ENCODE measurements at regions not wholly inside any gene's neighbourhood (a gene's known extent, or its start where the extent isn't known, plus 50 kb on each side); places are given as distances from the start of the nearest gene placed in this dataset.

- no peak overlapping the region for H3K4me3 Mint-ChIP-seq
- no peak for ATAC-seq (replicated peaks)
Observed at GRCh38 chr3:190213727-190214126, 93.0 kb upstream of the P3H2 start.

DNA sequence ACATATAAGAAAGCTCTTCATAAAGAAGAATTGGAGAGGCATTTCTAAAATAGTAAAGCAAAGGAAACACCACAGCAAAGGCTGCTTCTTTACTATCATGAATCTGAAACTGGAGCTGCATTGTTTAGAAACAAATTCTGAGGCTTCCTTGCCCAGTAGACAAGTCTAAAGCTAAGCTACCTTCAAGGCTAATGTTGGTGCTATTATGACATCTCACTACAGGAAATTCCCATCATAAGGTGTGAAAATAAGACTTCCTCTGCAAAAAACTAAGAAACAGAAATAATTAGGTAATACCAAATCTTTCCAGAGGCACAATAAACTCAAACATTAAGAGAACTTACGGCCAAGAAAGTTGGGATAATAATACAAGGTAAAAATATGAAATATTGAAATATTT lies 89.9 kb upstream of the P3H2 start:
- H3K27me3 Mint-ChIP-seq: no peaks in the 10 kb centered on the region
- ATAC-seq (replicated peaks): peak; percentile 33
- no peaks in the 10 kb centered on the region for H3K36me3 Mint-ChIP-seq (ENCODE audit: insufficient read depth)
- DNase-seq: no peak
- H3K9me3 Mint-ChIP-seq: no peaks in the 10 kb centered on the region
- no peak overlapping the region for H3K4me3 Mint-ChIP-seq
- no peaks in the 10 kb centered on the region for H3K4me1 Mint-ChIP-seq (ENCODE audit: low read depth in 2 of 2)
- no peak overlapping the region for H3K27ac Mint-ChIP-seq

More at GRCh38 chr3:190213727-190214126, 93.0 kb upstream of the P3H2 start:
- Mint-ChIP-seq H3K4me1 (ENCODE audit: low read depth in 2 of 2) (no peaks in the 10 kb centered on the region), H3K9me3 (no peaks in the 10 kb centered on the region), H3K27me3 (no peaks in the 10 kb centered on the region), H3K36me3 (ENCODE audit: insufficient read depth) (no peaks in the 10 kb centered on the region), H3K27ac (no peak overlapping the region)
- DNase-seq: no peak

GRCh38 chr3:190209533-190209932 lies 88.8 kb upstream of the P3H2 start:
- no peak for DNase-seq
- H3K36me3 Mint-ChIP-seq (ENCODE audit: insufficient read depth): no peaks in the 10 kb centered on the region
- no peak overlapping the region for H3K4me3 Mint-ChIP-seq
- no peaks in the 10 kb centered on the region for H3K27me3 Mint-ChIP-seq
- no peaks in the 10 kb centered on the region for H3K9me3 Mint-ChIP-seq
- no peak overlapping the region for H3K27ac Mint-ChIP-seq
- H3K4me1 Mint-ChIP-seq (ENCODE audit: low read depth in 2 of 2): no peaks in the 10 kb centered on the region
- ATAC-seq (replicated peaks): no peak

DNA sequence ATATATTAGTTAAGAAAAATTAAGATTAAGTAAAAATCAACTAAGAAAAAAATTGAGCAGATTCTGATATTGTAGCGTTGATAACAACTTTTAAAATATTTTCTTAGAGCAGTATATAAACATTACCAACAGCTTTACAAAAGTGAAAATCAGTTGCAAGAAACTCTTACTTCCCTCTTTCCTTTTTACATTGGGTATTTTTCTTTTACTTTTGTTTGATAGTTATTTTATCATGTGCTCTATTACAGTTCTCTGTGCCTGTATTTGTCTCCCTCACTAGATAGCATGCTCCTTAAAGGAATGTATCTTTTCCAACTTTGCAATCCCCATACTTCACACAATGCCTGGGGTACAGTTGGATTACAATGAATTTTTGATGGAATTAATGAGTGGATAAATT lies 87.5 kb upstream of the P3H2 start:
- H3K9me3 Mint-ChIP-seq: no peaks in the 10 kb centered on the region
- ATAC-seq (replicated peaks): no peak
- no peak for DNase-seq
- no peaks in the 10 kb centered on the region for H3K36me3 Mint-ChIP-seq (ENCODE audit: insufficient read depth)
- no peak overlapping the region for H3K4me3 Mint-ChIP-seq
- no peaks in the 10 kb centered on the region for H3K4me1 Mint-ChIP-seq (ENCODE audit: low read depth in 2 of 2)
- no peaks in the 10 kb centered on the region for H3K27me3 Mint-ChIP-seq
- no peak overlapping the region for H3K27ac Mint-ChIP-seq

DNA sequence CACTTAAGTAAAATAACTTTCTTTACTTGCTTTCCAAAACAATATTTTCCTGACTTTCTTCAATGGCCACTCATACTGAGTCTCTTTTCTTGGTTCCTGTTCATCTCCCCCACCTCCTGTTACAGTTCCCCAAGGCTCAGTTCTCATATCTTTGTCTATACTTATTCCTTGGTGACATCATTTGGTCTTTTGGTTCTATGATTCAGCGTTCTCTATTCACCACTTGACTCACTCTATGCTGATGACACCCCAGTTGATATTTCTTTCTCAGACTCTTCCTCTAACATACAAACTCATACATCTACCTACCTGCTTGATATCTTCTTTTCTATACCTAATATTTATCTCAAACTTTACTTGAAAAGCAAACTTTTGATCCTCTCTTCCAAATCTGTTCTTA lies 85.0 kb upstream of the P3H2 start:
- Mint-ChIP-seq H3K4me3 (no peak overlapping the region), H3K27me3 (no peaks in the 10 kb centered on the region), H3K4me1 (ENCODE audit: low read depth in 2 of 2) (no peaks in the 10 kb centered on the region), H3K9me3 (no peaks in the 10 kb centered on the region), H3K27ac (no peak overlapping the region), H3K36me3 (ENCODE audit: insufficient read depth) (no peaks in the 10 kb centered on the region)
- DNase-seq: no peak
- ATAC-seq (replicated peaks): no peak

- H3K27ac Mint-ChIP-seq: no peak overlapping the region
- H3K27me3 Mint-ChIP-seq: no peaks in the 10 kb centered on the region
Observed at GRCh38 chr3:190204200-190204599, 83.5 kb upstream of the P3H2 start.

GRCh38 chr3:190197346-190197763 lies 76.7 kb upstream of the P3H2 start:
- ATAC-seq (replicated peaks): no peak
- Mint-ChIP-seq H3K9me3 (no peaks in the 10 kb centered on the region), H3K36me3 (ENCODE audit: insufficient read depth) (no peaks in the 10 kb centered on the region), H3K27ac (no peak overlapping the region), H3K4me1 (ENCODE audit: low read depth in 2 of 2) (no peaks in the 10 kb centered on the region), H3K4me3 (no peak overlapping the region), H3K27me3 (no peaks in the 10 kb centered on the region)
- DNase-seq: no peak

More at GRCh38 chr3:190204200-190204599, 83.5 kb upstream of the P3H2 start:
- no peak for ATAC-seq (replicated peaks)
- Mint-ChIP-seq H3K36me3 (ENCODE audit: insufficient read depth) (no peaks in the 10 kb centered on the region), H3K4me3 (no peak overlapping the region), H3K4me1 (ENCODE audit: low read depth in 2 of 2) (no peaks in the 10 kb centered on the region), H3K9me3 (no peaks in the 10 kb centered on the region)
- no peak for DNase-seq

GRCh38 chr3:190194506-190194905 lies 73.8 kb upstream of the P3H2 start:
- Mint-ChIP-seq H3K27me3 (no peaks in the 10 kb centered on the region), H3K27ac (no peak overlapping the region), H3K4me1 (ENCODE audit: low read depth in 2 of 2) (no peaks in the 10 kb centered on the region), H3K36me3 (ENCODE audit: insufficient read depth) (no peaks in the 10 kb centered on the region), H3K9me3 (no peaks in the 10 kb centered on the region), H3K4me3 (no peak overlapping the region)
- ATAC-seq (replicated peaks): no peak
- DNase-seq: no peak

DNA sequence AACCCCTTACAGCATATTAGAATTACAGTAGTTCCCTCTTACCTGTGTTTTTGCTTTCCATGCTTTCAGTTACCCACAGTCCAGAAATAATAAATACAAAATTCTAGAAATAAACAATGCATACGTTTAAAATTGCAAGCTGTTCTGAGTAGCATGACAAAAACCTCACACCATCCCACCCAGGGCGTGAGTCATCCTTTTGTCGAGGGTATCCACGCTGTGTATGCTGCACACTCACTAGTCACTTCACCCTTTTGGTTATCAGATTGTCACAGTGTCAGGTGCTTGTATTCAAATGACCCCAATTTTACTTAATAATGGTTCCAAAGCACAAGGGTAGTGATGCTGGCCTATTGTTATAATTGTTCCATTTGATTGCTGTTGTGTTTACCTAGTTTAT lies 72.5 kb upstream of the P3H2 start:
- no peaks in the 10 kb centered on the region for H3K27me3 Mint-ChIP-seq
- no peak for DNase-seq
- no peaks in the 10 kb centered on the region for H3K9me3 Mint-ChIP-seq
- H3K4me1 Mint-ChIP-seq (ENCODE audit: low read depth in 2 of 2): no peaks in the 10 kb centered on the region
- no peak overlapping the region for H3K27ac Mint-ChIP-seq
- no peak for ATAC-seq (replicated peaks)
- no peaks in the 10 kb centered on the region for H3K36me3 Mint-ChIP-seq (ENCODE audit: insufficient read depth)
- no peak overlapping the region for H3K4me3 Mint-ChIP-seq

- ATAC-seq (replicated peaks) (no peak), DNase-seq (no peak)
- H3K27me3 Mint-ChIP-seq: no peaks in the 10 kb centered on the region
- H3K9me3 Mint-ChIP-seq: no peaks in the 10 kb centered on the region
- H3K4me3 Mint-ChIP-seq: no peak overlapping the region
- no peaks in the 10 kb centered on the region for H3K36me3 Mint-ChIP-seq (ENCODE audit: insufficient read depth)
- no peaks in the 10 kb centered on the region for H3K4me1 Mint-ChIP-seq (ENCODE audit: low read depth in 2 of 2)
- H3K27ac Mint-ChIP-seq: no peak overlapping the region
Observed at GRCh38 chr3:190192739-190193138, 72.0 kb upstream of the P3H2 start.

DNA sequence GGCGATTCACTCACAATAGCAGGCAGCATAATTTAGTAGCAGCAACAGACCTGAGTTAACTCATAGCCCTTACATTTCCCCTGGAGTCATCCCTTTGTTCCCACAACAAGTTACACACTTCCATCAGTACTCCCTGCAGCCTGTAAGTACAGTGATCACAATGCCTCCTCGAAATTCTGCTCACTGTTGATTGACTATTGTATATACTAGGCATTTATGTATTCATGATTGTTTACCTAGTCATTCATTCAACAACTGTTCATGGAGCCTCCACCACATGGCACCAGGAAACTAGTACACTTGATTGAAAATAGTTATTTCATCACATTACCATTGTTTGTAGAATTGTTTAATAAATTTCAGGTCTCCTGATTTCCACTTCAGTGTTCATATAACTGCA lies 71.4 kb upstream of the P3H2 start:
- Mint-ChIP-seq H3K36me3 (ENCODE audit: insufficient read depth) (no peaks in the 10 kb centered on the region), H3K27me3 (no peaks in the 10 kb centered on the region), H3K27ac (no peak overlapping the region), H3K4me3 (no peak overlapping the region), H3K9me3 (no peaks in the 10 kb centered on the region), H3K4me1 (ENCODE audit: low read depth in 2 of 2) (no peaks in the 10 kb centered on the region)
- DNase-seq (no peak), ATAC-seq (replicated peaks) (no peak)

DNA sequence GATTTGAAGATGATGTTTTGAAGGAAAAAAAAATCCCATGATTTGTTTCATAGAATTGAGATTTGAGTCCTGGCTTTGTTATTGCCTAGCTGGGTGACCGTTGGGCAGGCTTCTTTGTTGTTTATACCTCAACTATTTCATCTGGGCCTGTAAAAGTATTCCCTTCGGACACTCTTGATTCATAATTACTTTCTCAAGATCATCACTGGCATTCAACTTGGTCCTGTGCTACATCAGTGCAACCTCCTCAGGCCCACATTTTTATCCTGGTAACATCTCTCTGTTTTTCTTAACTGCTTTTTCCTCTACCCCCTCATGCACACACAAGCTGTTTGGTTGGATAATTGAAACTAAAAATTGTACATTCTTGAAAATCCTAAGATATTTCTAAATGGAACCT lies 67.5 kb upstream of the P3H2 start:
- peaks cover 0 to 5% of the 10 kb centered on the region in 2 donors for H3K27me3 Mint-ChIP-seq
- ATAC-seq (replicated peaks) (no peak), DNase-seq (no peak)
- no peak overlapping the region for H3K27ac Mint-ChIP-seq
- no peaks in the 10 kb centered on the region for H3K36me3 Mint-ChIP-seq (ENCODE audit: insufficient read depth)
- H3K4me3 Mint-ChIP-seq: no peak overlapping the region
- no peaks in the 10 kb centered on the region for H3K4me1 Mint-ChIP-seq (ENCODE audit: low read depth in 2 of 2)
- no peaks in the 10 kb centered on the region for H3K9me3 Mint-ChIP-seq

GRCh38 chr3:190183121-190183520 lies 62.4 kb upstream of the P3H2 start:
- Mint-ChIP-seq H3K27ac (no peak overlapping the region), H3K4me3 (no peak overlapping the region), H3K27me3 (peaks cover 0 to 5% of the 10 kb centered on the region in 2 donors), H3K36me3 (ENCODE audit: insufficient read depth) (no peaks in the 10 kb centered on the region), H3K9me3 (no peaks in the 10 kb centered on the region), H3K4me1 (ENCODE audit: low read depth in 2 of 2) (no peaks in the 10 kb centered on the region)
- ATAC-seq (replicated peaks) (no peak), DNase-seq (no peak)

GRCh38 chr3:190182418-190183043 lies 61.8 kb upstream of the P3H2 start:
- no peaks in the 10 kb centered on the region for H3K4me1 Mint-ChIP-seq (ENCODE audit: low read depth in 2 of 2)
- ATAC-seq (replicated peaks): no peak
- no peaks in the 10 kb centered on the region for H3K9me3 Mint-ChIP-seq
- no peak overlapping the region for H3K4me3 Mint-ChIP-seq
- peaks cover 0 to 5% of the 10 kb centered on the region in 2 donors for H3K27me3 Mint-ChIP-seq
- H3K27ac Mint-ChIP-seq: no peak overlapping the region
- no peak for DNase-seq
- H3K36me3 Mint-ChIP-seq (ENCODE audit: insufficient read depth): no peaks in the 10 kb centered on the region

DNA sequence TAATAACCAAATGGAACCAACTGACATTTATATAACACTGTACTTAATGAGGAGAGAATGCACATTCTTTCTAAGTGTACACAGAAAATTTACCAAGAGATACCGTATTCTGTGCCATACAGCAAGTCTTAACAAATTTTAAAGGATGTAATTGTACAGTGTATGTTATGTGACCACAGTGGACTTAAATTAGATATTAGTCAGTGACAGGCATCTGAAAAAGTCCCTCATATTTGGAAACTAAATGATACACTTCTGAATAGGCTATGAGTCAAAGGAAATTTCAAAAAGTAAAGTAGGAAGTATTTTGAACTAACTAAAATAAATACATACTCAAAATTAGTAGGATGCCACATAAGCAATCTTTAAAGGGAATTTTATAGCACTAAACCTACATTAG lies 59.6 kb upstream of the P3H2 start:
- no peak overlapping the region for H3K4me3 Mint-ChIP-seq
- ATAC-seq (replicated peaks): no peak
- DNase-seq: no peak
- no peaks in the 10 kb centered on the region for H3K36me3 Mint-ChIP-seq (ENCODE audit: insufficient read depth)
- no peaks in the 10 kb centered on the region for H3K9me3 Mint-ChIP-seq
- H3K4me1 Mint-ChIP-seq (ENCODE audit: low read depth in 2 of 2): peaks cover 0 to 1% of the 10 kb centered on the region in 2 donors
- H3K27ac Mint-ChIP-seq: no peak overlapping the region
- peaks cover 0 to 9% of the 10 kb centered on the region in 2 donors for H3K27me3 Mint-ChIP-seq

Measured in effector memory CD8-positive, alpha-beta T cell (primary cell).